ENCODE measurements at regions not wholly inside any gene's neighbourhood (a gene's known extent, or its start where the extent isn't known, plus 50 kb on each side); places are given as distances from the start of the nearest gene placed in this dataset.
"Not testable (repeated sequence)": the region's sequence is repeated elsewhere in the genome, so short reads cannot be mapped to it uniquely, and the experiment has no call there.

GRCh38 chr6:94964703-94965102, 612.6 kb upstream of the MANEA start:
- TF ChIP-seq POLR2AphosphoS5 (IDR thresholded peaks at IDR 0.05); EP300 (conservative IDR thresholded peaks at IDR 0.05; ENCODE audit: poor library complexity, severe bottlenecking); SMC3 (conservative IDR thresholded peaks at IDR 0.05; ENCODE audit: poor library complexity); CTCF (IDR thresholded peaks at IDR 0.05; ENCODE audit: poor library complexity, severe bottlenecking); RAD21 (conservative IDR thresholded peaks at IDR 0.05): not testable (repeated sequence)

Measured in neural cell (in vitro differentiated cells).